ENCODE measurements at regions not wholly inside any gene's neighbourhood (a gene's known extent, or its start where the extent isn't known, plus 50 kb on each side); places are given as distances from the start of the nearest gene placed in this dataset.

DNA sequence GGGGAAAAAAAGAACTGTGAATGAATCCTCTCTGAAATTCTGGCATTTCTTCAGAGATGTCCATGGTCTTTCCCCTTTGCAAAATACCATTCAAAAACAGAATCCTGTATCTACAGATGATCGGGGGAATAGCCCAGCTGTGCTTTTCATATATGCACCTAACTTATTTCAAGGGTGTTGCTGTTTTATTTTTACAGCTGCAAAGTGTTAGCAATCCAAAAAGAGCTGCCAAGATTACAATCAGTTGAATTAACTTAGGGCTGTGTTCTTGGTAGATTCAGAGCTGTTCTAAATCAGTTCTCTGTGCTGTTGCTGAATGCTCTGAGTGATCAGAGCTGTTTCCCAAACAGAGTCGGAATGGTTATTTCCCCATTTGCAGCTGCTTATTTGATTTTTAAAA, 175.7 kb upstream of the SEMA6D start:
- no peak for DNase-seq (ENCODE audit: low read depth, low spot score)
- H3K27ac ChIP-seq, result no peak overlapping the region

DNA sequence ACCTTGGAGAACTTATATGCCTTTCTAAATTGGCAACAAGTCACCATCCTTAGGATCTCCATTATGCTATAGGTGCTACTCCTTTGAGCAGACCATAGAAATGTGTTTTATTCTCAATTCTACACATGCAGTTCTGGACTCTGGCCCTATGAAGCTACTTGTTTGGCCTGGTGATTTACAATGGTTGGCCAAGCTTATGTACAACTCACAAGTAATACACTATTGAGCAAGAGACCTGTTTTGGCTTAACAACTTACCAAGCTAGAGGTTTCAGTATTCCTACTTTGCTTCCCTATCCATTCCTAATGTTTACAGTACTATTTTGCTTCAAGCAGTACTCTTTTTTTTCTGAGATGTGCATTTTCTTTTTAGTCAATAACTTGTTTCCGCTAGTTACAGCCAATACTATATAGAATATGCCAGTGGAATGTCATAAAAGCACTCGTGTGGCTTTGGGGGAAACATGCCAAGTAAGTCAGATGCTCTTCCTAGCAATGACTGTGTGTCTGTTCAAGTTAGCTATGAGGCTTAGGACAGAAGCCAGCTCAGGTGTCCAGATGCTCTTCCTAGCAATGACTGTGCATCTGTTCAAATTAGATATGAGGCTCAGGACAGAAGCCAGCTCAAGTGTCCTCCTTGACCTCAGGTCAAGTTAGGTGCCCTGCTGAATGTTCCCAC, 174.9 kb upstream of the SEMA6D start:
- H3K27ac ChIP-seq, result no peak overlapping the region
- DNase-seq (ENCODE audit: low read depth, low spot score), result no peak

- no peak overlapping the region for H3K27ac ChIP-seq
- DNase-seq (ENCODE audit: low read depth, low spot score), result no peak
These were observed 169.1 kb upstream of the SEMA6D start for GRCh38 chr15:47548231-47548630.

DNA sequence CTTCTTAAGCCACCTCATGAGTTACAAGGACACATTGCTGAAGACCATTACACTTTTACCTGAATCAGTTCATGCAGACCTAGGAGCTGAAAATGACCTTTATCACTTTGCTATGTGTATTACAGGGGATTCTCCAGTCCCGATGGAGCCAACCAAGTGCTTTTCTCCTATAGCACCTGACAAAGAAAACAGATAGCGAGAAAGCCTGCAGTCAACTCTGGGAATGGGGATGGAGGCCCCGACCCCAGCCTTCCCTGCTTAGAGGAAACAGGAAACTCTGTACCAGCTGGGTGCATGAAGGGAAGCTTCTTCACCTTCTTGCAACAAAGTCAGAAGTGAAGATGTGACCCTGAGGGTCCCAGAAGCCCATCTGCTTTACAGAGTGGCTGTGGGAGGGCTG, 168.3 kb upstream of the SEMA6D start:
- no peak overlapping the region for H3K27ac ChIP-seq
- no peak for DNase-seq (ENCODE audit: low read depth, low spot score)

GRCh38 chr15:47551079-47551478, 166.2 kb upstream of the SEMA6D start:
- H3K27ac ChIP-seq, result no peak overlapping the region
- DNase-seq (ENCODE audit: low read depth, low spot score), result no peak

DNA sequence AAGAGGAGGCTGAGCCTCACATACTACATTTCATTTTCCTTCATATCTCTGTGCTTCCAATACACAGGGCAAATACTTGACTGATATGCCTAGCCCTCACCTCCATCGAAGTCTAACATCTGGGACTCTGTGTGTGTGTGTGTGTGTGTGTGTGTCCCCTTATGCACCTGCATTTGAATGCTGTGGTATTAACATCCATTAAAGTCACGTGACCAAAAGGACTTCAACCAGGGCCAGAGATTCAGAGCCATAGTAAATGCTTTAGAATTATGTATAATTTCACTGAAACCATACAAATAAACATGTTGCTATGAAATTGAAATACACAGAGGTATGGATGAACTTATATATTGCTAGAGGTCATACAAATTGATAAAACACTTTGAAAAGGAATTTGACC, 165.8 kb upstream of the SEMA6D start:
- no peak overlapping the region for H3K27ac ChIP-seq
- no peak for DNase-seq (ENCODE audit: low read depth, low spot score)

- DNase-seq (ENCODE audit: low read depth, low spot score), result no peak
- no peak overlapping the region for H3K27ac ChIP-seq
These were observed 164.2 kb upstream of the SEMA6D start for GRCh38 chr15:47552978-47553608.

DNA sequence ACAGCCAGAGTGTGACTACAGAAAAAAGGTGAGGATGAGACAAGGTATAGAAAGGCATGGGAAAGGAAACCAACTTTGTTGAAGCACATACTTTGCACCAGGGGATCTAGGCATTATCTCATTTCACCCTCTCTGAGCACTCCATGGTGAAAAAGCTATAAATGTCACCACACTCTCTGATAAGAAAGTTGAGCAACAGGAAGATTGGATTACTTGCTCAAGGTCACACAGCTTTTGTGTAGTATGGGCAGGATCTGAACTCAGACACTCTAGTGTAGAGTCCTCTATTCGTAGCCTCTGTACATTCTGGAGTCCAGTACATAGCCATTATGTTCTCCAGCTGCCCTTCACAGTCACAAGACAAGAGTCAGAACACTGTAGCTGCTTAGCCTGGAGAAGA, 163.4 kb upstream of the SEMA6D start:
- H3K27ac ChIP-seq, result no peak overlapping the region
- no peak for DNase-seq (ENCODE audit: low read depth, low spot score)

DNA sequence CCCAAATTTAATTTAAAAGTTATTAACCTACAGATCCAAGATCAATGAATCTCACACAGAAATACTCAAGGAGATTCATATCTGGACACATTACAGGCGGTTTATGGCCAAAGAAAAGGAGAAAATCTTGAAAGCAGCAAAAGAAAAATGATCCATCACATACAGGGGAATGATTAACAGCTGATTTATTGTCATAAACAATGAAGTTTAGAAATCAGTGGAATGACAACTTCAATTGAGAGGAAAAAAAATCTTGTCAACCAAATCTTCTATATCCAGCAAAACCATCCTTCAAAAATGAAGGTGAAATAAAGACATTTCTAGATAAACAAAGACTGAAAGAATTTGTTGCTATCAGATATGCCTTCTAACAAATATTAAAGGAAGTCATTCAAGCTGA, 156.2 kb upstream of the SEMA6D start:
- H3K27ac ChIP-seq, result no peak overlapping the region
- no peak for DNase-seq (ENCODE audit: low read depth, low spot score)

GRCh38 chr15:47565949-47566348, 151.4 kb upstream of the SEMA6D start:
- DNase-seq (ENCODE audit: low read depth, low spot score), result no peak
- no peak overlapping the region for H3K27ac ChIP-seq

DNA sequence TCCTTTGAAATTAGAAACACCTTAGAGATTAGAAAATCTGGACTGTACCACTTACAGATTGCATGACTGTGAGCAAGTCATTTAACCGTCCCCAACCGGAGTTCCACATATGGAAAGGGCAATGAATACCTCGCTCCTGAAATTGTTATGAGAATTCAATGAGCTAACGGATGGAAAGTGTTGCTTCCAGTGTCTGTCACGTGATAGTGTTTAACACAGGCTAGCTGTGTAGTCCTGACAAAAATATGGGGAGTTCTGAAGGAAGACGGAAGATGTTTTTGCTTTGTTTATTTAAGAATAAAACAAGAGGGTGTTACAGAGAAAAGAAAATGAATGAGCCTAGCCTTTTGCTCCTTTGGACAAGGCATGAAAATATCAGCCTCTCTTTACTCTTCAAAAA, 150.7 kb upstream of the SEMA6D start:
- H3K27ac ChIP-seq, result no peak overlapping the region
- DNase-seq (ENCODE audit: low read depth, low spot score), result no peak

GRCh38 chr15:47568030-47568429, 149.3 kb upstream of the SEMA6D start:
- no peak overlapping the region for H3K27ac ChIP-seq
- no peak for DNase-seq (ENCODE audit: low read depth, low spot score)

- no peak for DNase-seq (ENCODE audit: low read depth, low spot score)
- H3K27ac ChIP-seq, result no peak overlapping the region
These were observed 147.3 kb upstream of the SEMA6D start for GRCh38 chr15:47570044-47570443.

GRCh38 chr15:47570451-47570850, 146.9 kb upstream of the SEMA6D start:
- no peak for DNase-seq (ENCODE audit: low read depth, low spot score)
- H3K27ac ChIP-seq, result no peak overlapping the region

- no peak for DNase-seq (ENCODE audit: low read depth, low spot score)
These were observed 146.2 kb upstream of the SEMA6D start for GRCh38 chr15:47570881-47571640.

DNA sequence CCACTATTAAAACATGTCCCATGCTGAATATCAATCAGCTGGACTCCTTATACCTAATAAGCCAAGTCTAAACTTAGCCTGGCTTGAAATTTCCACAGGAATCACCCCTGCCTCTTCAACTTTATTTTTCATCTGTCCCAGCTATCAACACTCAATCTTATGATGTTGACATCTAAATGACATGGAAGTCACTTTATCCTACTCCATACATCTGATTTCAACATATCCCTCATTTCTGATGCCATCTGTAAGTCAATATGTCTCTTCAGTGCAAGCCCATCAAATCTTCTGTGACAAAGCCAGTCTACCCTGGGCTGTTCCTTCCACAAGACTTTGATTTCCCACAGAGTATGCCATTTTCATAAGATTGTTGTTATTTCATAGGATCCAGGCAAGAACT, 143.6 kb upstream of the SEMA6D start:
- no peak overlapping the region for H3K27ac ChIP-seq
- DNase-seq (ENCODE audit: low read depth, low spot score), result no peak

More at GRCh38 chr15:47570881-47571640, 146.2 kb upstream of the SEMA6D start:
- H3K27ac ChIP-seq, result no peak overlapping the region

DNA sequence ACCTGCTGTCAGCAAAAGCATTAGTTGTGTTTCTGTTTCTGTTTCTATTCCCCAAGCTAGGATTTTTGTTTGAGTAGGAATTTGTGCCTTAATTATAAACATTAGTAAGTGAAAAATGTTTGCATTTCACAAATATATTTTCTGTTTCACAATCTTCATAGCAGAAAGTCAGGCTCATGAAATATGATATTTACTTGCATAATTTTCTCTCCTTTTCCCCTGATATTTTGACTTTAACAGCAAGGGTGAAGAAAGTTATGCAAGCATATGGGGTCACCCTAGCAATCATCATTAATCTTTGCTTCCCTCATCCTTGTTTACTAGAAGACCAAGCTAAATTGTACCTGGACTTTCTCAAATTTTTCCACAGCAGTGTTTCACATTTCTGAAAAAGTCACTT, 140.3 kb upstream of the SEMA6D start:
- DNase-seq (ENCODE audit: low read depth, low spot score), result no peak
- H3K27ac ChIP-seq, result no peak overlapping the region

DNA sequence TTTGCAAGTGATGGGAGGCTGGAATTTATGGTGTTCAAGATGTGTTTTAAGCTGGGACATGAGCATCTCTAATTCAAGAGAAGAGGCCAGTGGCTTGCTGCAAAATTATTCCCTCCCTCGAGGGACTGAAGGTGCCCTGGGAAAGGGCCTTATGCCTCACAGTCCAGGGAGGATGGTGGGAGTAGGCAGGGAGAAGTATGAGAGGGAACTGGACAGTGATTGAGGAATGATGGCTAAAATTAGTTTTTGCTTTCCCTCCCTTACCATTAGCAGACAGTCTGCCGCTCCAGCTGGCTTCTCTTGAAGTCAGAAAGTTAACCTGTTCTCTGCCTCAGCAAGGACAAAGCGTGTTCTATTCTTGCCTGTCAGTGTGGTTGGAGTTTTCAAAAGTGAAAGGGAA, 139.8 kb upstream of the SEMA6D start:
- no peak for DNase-seq (ENCODE audit: low read depth, low spot score)

DNA sequence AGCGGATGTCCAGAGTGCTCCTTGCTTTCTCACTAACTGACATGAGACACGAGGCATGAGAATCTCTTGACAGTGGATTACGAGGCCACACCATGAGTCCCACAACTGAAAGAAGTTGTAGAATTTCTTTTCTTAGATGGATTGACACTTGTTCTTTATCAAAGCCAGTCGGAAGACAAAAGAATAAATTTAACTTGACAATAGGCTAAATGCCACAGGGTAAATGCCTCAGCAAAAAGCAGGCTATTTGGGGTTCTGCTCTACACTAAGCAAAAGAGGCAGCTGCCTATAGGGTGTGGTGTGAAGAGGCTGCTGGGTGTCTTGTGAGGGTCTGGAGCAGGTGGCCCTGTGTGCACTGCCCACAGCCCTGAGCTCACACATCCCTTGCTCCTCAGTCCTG, 135.1 kb upstream of the SEMA6D start:
- H3K27ac ChIP-seq, result no peak overlapping the region
- no peak for DNase-seq (ENCODE audit: low read depth, low spot score)

More for the DNA sequence above, 139.8 kb upstream of the SEMA6D start:
- H3K27ac ChIP-seq, result no peak overlapping the region

DNA sequence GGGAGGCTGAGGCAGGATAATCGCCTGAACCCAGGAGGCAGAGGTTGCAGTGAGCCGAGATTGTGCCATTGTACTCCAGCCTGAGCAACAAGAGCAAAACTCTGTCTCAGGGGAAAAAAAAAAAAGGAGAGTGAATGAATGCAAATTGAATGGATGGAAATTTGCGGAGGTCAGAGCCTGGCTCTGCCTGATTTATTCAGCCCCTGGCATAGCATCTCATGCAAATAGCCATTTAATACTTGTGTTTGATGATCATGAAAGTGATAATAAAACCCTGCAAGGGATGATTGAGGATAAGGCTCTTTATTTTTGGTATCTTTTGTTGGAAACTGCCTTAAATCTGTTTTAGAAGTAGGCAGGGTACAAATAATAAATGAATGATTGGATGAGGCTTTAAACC, 133.0 kb upstream of the SEMA6D start:
- no peak for DNase-seq (ENCODE audit: low read depth, low spot score)
- no peak overlapping the region for H3K27ac ChIP-seq

DNA sequence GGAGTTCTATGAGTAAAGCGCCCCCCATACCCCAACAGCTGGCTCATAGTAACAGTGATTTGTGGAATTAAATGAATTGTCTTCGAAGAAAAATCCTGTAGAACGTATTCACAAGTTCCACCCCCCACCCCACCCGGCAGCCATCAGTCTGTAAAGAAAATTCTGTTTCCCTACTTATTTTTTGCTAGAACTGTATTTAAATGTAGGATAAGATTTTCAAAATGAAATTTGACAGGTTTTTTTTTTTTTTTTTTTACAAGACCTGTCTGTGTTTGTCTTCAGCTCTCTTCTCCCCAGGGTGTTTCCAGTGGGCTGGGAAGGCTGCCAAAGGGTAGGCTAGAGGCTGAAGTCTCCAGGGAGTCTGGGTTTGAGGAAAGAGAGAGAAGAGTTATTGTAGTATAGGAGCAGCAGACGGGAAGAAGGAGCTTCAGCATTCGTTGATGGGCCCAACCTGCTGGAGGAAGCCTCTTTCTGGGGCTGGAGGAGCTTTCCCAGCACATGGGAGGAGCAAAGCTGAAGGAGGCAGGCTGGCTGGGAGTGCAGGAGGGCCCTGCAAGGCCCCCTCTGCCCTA, 130.6 kb upstream of the SEMA6D start:
- no peak overlapping the region for H3K27ac ChIP-seq
- no peak for DNase-seq (ENCODE audit: low read depth, low spot score)

Measured in epithelial cell of prostate (primary cell).